Osteoblast (primary cell): ENCODE measurements at regions not wholly inside any gene's neighbourhood (a gene's known extent, or its start where the extent isn't known, plus 50 kb on each side); places are given as distances from the start of the nearest gene placed in this dataset.

Source experiments
- DNase-seq: peaks from one replicate; pipeline ENCODE4 v3.0.0; 2011; ENCODE audit warnings: low spot score, mixed read lengths; ENCODE audit not compliant: insufficient read length; ENCODE audit errors: missing footprints
- H2AFZ ChIP-seq: 2 replicates; pipeline ENCODE4 v1.6.0; 2011; ENCODE audit warnings: mild to moderate bottlenecking, low read length
- H3K27ac ChIP-seq: 2 replicates; pipeline ENCODE4 v1.5.1; 2011; ENCODE audit warnings: mild to moderate bottlenecking, low read depth, low read length, moderate library complexity
- H3K27me3 ChIP-seq: 2 replicates; pipeline ENCODE4 v1.6.0; 2012; ENCODE audit warnings: mild to moderate bottlenecking, control low read depth, inconsistent platforms, low read length, moderate library complexity; ENCODE audit not compliant: insufficient read depth
- H3K36me3 ChIP-seq: 2 replicates; pipeline ENCODE4 v1.5.1; 2011; ENCODE audit warnings: mild to moderate bottlenecking, low read length, control low read depth, moderate library complexity; ENCODE audit not compliant: insufficient read depth
- H3K4me1 ChIP-seq: 2 replicates; pipeline ENCODE4 v1.5.1; 2011; ENCODE audit warnings: mild to moderate bottlenecking, low read length, control low read depth, moderate library complexity; ENCODE audit not compliant: insufficient read depth
- H3K4me2 ChIP-seq: 2 replicates; pipeline ENCODE4 v1.6.0; 2011; ENCODE audit warnings: mild to moderate bottlenecking, low read length; ENCODE audit not compliant: insufficient read depth
- H3K4me3 ChIP-seq: fragments of 200-600 bp; sonication (generic); 3 replicates; pipeline ENCODE4 v1.5.1; 2012; ENCODE audit warnings: mild to moderate bottlenecking, low read length, inconsistent platforms; ENCODE audit not compliant: insufficient read depth
- H3K79me2 ChIP-seq: 2 replicates; pipeline ENCODE4 v1.6.0; 2012; ENCODE audit warnings: mild to moderate bottlenecking, low read length, control low read depth, inconsistent platforms; ENCODE audit not compliant: insufficient read depth
- H3K9me3 ChIP-seq: 2 replicates; pipeline ENCODE4 v1.5.1; 2011; ENCODE audit warnings: low read depth, low read length, control low read depth
- H4K20me1 ChIP-seq: 2 replicates; pipeline ENCODE4 v1.6.0; 2012; ENCODE audit warnings: mild to moderate bottlenecking, low read length, control low read depth; ENCODE audit not compliant: insufficient read depth
- TF ChIP-seq, protein P1 (sequence below): IDR thresholded peaks from 2 replicates; pipeline ENCODE4 v1.5.1; 2011; ENCODE audit warnings: mild to moderate bottlenecking, low read depth, low read length, moderate library complexity; ENCODE audit errors: extremely low read depth

- H2AFZ ChIP-seq = no peak overlapping the region
- H3K79me2 ChIP-seq = no peaks in the 10 kb centered on the region
Measured at GRCh38 chr15:95911570-95912279, 418.8 kb upstream of the NR2F2 start.

DNA sequence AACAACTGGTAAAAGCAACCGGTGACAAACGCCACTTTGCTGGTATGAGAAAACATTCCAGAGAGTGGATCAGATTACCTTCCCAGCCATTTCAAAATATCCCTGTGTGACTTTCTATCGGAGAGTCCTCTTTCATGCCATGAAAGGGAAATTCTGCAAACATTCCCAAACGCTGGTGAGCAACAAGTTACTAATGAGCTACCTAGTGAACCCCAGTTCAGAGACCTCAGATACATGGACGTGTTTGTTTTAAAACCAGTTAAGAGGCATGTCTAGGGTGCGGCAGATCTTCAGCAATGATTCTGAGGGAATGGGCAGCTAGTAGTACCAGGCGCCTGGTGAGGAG is 418.2 kb upstream of the NR2F2 start:
- Histone ChIP-seq H3K4me3 (no peak overlapping the region), H2AFZ (no peak overlapping the region), H3K4me2 (no peak overlapping the region), H3K79me2 (no peaks in the 10 kb centered on the region), H3K9me3 (no peaks in the 10 kb centered on the region), H3K27me3 (no peaks in the 10 kb centered on the region), H3K36me3 (no peaks in the 10 kb centered on the region), H3K27ac (no peak overlapping the region), H4K20me1 (no peaks in the 10 kb centered on the region), H3K4me1 (no peaks in the 10 kb centered on the region)
- DNase-seq = no peak
- TF ChIP-seq, protein P1, sequence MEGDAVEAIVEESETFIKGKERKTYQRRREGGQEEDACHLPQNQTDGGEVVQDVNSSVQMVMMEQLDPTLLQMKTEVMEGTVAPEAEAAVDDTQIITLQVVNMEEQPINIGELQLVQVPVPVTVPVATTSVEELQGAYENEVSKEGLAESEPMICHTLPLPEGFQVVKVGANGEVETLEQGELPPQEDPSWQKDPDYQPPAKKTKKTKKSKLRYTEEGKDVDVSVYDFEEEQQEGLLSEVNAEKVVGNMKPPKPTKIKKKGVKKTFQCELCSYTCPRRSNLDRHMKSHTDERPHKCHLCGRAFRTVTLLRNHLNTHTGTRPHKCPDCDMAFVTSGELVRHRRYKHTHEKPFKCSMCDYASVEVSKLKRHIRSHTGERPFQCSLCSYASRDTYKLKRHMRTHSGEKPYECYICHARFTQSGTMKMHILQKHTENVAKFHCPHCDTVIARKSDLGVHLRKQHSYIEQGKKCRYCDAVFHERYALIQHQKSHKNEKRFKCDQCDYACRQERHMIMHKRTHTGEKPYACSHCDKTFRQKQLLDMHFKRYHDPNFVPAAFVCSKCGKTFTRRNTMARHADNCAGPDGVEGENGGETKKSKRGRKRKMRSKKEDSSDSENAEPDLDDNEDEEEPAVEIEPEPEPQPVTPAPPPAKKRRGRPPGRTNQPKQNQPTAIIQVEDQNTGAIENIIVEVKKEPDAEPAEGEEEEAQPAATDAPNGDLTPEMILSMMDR = no peak

More at GRCh38 chr15:95911570-95912279, 418.8 kb upstream of the NR2F2 start:
- H3K4me2 ChIP-seq = no peak overlapping the region
- no peaks in the 10 kb centered on the region for H3K9me3 ChIP-seq
- no peaks in the 10 kb centered on the region for H3K36me3 ChIP-seq
- no peaks in the 10 kb centered on the region for H4K20me1 ChIP-seq
- no peaks in the 10 kb centered on the region for H3K4me1 ChIP-seq
- TF ChIP-seq, protein P1 = no peak
- no peak overlapping the region for H3K27ac ChIP-seq
- H3K27me3 ChIP-seq = no peaks in the 10 kb centered on the region
- DNase-seq = no peak
- H3K4me3 ChIP-seq = no peak overlapping the region

- no peaks in the 10 kb centered on the region for H3K9me3 ChIP-seq
- no peaks in the 10 kb centered on the region for H3K36me3 ChIP-seq
- DNase-seq = no peak
- H4K20me1 ChIP-seq = no peaks in the 10 kb centered on the region
- H3K4me2 ChIP-seq = no peak overlapping the region
- no peak overlapping the region for H3K4me3 ChIP-seq
- TF ChIP-seq, protein P1 = no peak
- H3K27ac ChIP-seq = no peak overlapping the region
- no peaks in the 10 kb centered on the region for H3K27me3 ChIP-seq
- H3K4me1 ChIP-seq = no peaks in the 10 kb centered on the region
- H2AFZ ChIP-seq = no peak overlapping the region
- no peaks in the 10 kb centered on the region for H3K79me2 ChIP-seq
Measured at GRCh38 chr15:95912728-95913127, 417.8 kb upstream of the NR2F2 start.

DNA sequence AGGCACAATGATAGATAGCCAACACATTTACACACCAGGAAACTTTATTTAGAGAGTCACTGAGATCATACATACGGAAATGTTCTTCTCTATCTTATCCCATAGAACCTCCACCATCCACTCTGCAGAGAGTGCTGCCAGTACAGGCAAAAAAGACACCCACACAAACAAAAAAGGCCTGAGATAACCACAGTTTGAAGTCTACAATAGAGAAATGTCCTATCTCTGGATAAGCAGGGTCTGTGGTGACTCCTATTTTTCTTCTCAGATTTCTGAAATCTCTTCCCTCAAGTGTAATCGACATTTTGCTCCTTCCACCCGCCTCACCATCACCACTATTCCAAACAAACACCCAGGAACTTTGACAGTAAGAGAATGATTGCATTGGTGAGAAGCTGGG is 413.9 kb upstream of the NR2F2 start:
- TF ChIP-seq, protein P1 = no peak
- Histone ChIP-seq H3K4me3 (no peak overlapping the region), H4K20me1 (no peaks in the 10 kb centered on the region), H2AFZ (no peak overlapping the region), H3K36me3 (no peaks in the 10 kb centered on the region), H3K4me1 (no peaks in the 10 kb centered on the region), H3K79me2 (no peaks in the 10 kb centered on the region), H3K27me3 (no peaks in the 10 kb centered on the region), H3K9me3 (no peaks in the 10 kb centered on the region), H3K4me2 (no peak overlapping the region), H3K27ac (no peak overlapping the region)
- DNase-seq = no peak
